NB4 (cell line): ENCODE measurements at regions not wholly inside any gene's neighbourhood (a gene's known extent, or its start where the extent isn't known, plus 50 kb on each side); places are given as distances from the start of the nearest gene placed in this dataset.

ENCODE experiments used
- POLR2A ChIP-seq: IDR thresholded peaks from 2 replicates; pipeline ENCODE4 v1.6.1; 2011; ENCODE audit warnings: mild to moderate bottlenecking; ENCODE audit not compliant: insufficient read length; ENCODE audit errors: extremely low read depth
- TF ChIP-seq, protein P1 (sequence below): IDR thresholded peaks from one replicate; pipeline ENCODE4 v1.5.1; 2012; ENCODE audit warnings: low read depth, low read length

DNA sequence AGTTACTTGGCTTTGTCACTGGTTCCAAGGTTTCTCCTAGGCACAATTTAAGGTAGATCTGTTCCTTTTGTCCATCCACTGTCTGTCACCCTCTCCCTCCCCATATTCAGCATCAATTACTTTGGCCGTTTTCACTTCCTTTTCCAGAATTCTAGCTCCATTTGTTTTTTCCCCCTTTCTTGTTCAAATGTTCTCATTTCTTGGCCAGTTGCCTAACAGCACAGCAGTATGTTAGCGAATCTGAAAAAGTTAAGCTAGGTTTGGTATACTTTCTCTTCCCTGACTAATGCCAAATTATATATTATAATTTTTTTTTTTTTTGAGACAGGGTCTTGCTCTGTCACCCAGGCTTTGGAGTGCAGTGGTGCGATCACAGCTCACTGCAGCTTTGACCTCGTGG lies 409.1 kb upstream of the TEX13C start:
- TF ChIP-seq, protein P1, sequence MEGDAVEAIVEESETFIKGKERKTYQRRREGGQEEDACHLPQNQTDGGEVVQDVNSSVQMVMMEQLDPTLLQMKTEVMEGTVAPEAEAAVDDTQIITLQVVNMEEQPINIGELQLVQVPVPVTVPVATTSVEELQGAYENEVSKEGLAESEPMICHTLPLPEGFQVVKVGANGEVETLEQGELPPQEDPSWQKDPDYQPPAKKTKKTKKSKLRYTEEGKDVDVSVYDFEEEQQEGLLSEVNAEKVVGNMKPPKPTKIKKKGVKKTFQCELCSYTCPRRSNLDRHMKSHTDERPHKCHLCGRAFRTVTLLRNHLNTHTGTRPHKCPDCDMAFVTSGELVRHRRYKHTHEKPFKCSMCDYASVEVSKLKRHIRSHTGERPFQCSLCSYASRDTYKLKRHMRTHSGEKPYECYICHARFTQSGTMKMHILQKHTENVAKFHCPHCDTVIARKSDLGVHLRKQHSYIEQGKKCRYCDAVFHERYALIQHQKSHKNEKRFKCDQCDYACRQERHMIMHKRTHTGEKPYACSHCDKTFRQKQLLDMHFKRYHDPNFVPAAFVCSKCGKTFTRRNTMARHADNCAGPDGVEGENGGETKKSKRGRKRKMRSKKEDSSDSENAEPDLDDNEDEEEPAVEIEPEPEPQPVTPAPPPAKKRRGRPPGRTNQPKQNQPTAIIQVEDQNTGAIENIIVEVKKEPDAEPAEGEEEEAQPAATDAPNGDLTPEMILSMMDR: no peak
- no peak for TF ChIP-seq POLR2A
